SK-N-SH (cell line): ENCODE measurements at regions not wholly inside any gene's neighbourhood (a gene's known extent, or its start where the extent isn't known, plus 50 kb on each side); places are given as distances from the start of the nearest gene placed in this dataset.

Source experiments
- CTCF ChIA-PET: fragments of 300-600, 350-600 bp; formaldehyde crosslinking; extraction: SDS; loops from one replicate; lab custom pipeline; 2021; lab: Yijun Ruan, JAX
- POLR2A ChIA-PET: fragments of 350-600 bp; sonication (Branson Sonifier 250); formaldehyde crosslinking; extraction: SDS; loops from one replicate; lab custom pipeline; 2020; ENCODE audit warnings: antibody characterized with exemption, inconsistent platforms; lab: Yijun Ruan, JAX
- DNase-seq: peaks from one replicate; pipeline ENCODE4 v3.0.0; 2012
- H2AFZ ChIP-seq: fragments of 200-600 bp; sonication (generic); 2 replicates; pipeline ENCODE4 v1.8.1; 2016; ENCODE audit warnings: antibody characterized with exemption, mild to moderate bottlenecking, low read depth
- H3F3A ChIP-seq: fragments of 200-600 bp; sonication (generic); replicated peaks from 2 replicates; pipeline ENCODE3; 2016; ENCODE audit warnings: antibody characterized with exemption, mild to moderate bottlenecking; ENCODE audit not compliant: insufficient read depth
- H3K27ac ChIP-seq, 2 experiments: fragments of 200-500 bp in 1 of 2; fragments of 200-600 bp in 1 of 2; sonication (Bioruptor generic) in 1 of 2; sonication (generic), shearing (Covaris generic) in 1 of 2; 2 replicates each; pipeline versions ENCODE4 v1.5.1 to v1.6.1; 2014 to 2016; ENCODE audit warnings: low read depth in 2 of 2, inconsistent platforms in 1 of 2, low read length in 1 of 2, mild to moderate bottlenecking in 1 of 2, mixed read lengths in 1 of 2
- H3K27me3 ChIP-seq: fragments of 200-600 bp; sonication (generic), shearing (Covaris generic); 2 replicates; pipeline ENCODE4 v1.6.1; 2016; ENCODE audit warnings: mixed run types; ENCODE audit not compliant: insufficient read depth
- H3K36me3 ChIP-seq, 2 experiments: fragments of 200-500 bp in 1 of 2; fragments of 200-600 bp in 1 of 2; sonication (Bioruptor generic) in 1 of 2; sonication (generic) in 1 of 2; replicated peaks in 1 of 2; 2 replicates each; pipeline versions ENCODE3 to v1.5.1; 2014 to 2016; ENCODE audit warnings: low read length in 1 of 2, mild to moderate bottlenecking in 1 of 2; ENCODE audit not compliant: insufficient read depth in 2 of 2, control insufficient read depth in 1 of 2
- H3K4me1 ChIP-seq, 2 experiments: fragments of 200-500 bp in 1 of 2; fragments of 200-600 bp in 1 of 2; sonication (Bioruptor generic) in 1 of 2; sonication (generic), shearing (Covaris generic) in 1 of 2; 2 replicates each; pipeline versions ENCODE4 v1.5.1 to v1.6.1; 2014 to 2016; ENCODE audit warnings: low read depth in 1 of 2, low read length in 1 of 2, mixed run types in 1 of 2; ENCODE audit not compliant: insufficient read depth in 2 of 2, control insufficient read depth in 1 of 2
- H3K4me2 ChIP-seq: fragments of 200-600 bp; sonication (generic), shearing (Covaris generic); 2 replicates; pipeline ENCODE4 v1.6.1; 2017; ENCODE audit warnings: mixed run types
- H3K4me3 ChIP-seq, 2 experiments: fragments of 200-500 bp in 1 of 2; fragments of 200-600 bp in 1 of 2; sonication (Bioruptor generic) in 1 of 2; sonication (generic), shearing (Covaris generic) in 1 of 2; 2 replicates each; pipeline versions ENCODE4 v1.5.1 to v1.8.1; 2014 to 2016; ENCODE audit warnings: low read depth in 2 of 2, inconsistent platforms in 1 of 2, low read length in 1 of 2, mild to moderate bottlenecking in 1 of 2, mixed read lengths in 1 of 2, moderate library complexity in 1 of 2
- H3K79me2 ChIP-seq: fragments of 200-600 bp; sonication (generic); 2 replicates; pipeline ENCODE4 v1.8.1; 2017; ENCODE audit warnings: mild to moderate bottlenecking; ENCODE audit not compliant: insufficient read depth
- H3K9ac ChIP-seq: fragments of 200-600 bp; sonication (generic); 2 replicates; pipeline ENCODE4 v1.6.1; 2017; ENCODE audit warnings: mixed run types
- H3K9me2 ChIP-seq: fragments of 200-600 bp; sonication (generic); 2 replicates; pipeline ENCODE4 v1.6.1; 2017; ENCODE audit warnings: mixed run types
- H3K9me3 ChIP-seq: fragments of 200-600 bp; sonication (generic); 2 replicates; pipeline ENCODE4 v1.6.1; 2017; ENCODE audit warnings: mixed run types, mild to moderate bottlenecking, moderate library complexity
- H4K20me1 ChIP-seq: fragments of 200-600 bp; sonication (generic); 2 replicates; pipeline ENCODE4 v1.6.1; 2017; ENCODE audit warnings: mild to moderate bottlenecking, mixed run types; ENCODE audit not compliant: insufficient read depth
- CHD2 ChIP-seq: fragments of 150-350 bp; IDR thresholded peaks from 2 replicates; pipeline ENCODE4 v1.6.1; 2018; ENCODE audit warnings: low read length; ENCODE audit not compliant: partially characterized antibody
- ELF1 ChIP-seq: IDR thresholded peaks from 2 replicates; pipeline ENCODE4 v1.4.0; 2012
- EP300 ChIP-seq, 2 experiments: IDR thresholded peaks; 2 replicates each; pipeline versions ENCODE4 v1.4.0 to v1.6.1; 2012; ENCODE audit warnings: borderline replicate concordance in 1 of 2, low read depth in 1 of 2, low read length in 1 of 2
- EZH2phosphoT487 ChIP-seq: fragments of 200-600 bp; sonication (generic); IDR thresholded peaks from 2 replicates; pipeline ENCODE4 v1.6.1; 2017; ENCODE audit warnings: low read depth, mixed run types, mild to moderate bottlenecking, antibody characterized with exemption, moderate library complexity, borderline replicate concordance
- FOXJ3 ChIP-seq: sonication (generic); formaldehyde crosslinking; IDR thresholded peaks from 2 replicates; pipeline ENCODE4 v1.5.1; 2020; ENCODE audit warnings: mild to moderate bottlenecking, missing genetic modification reagents
- JUND ChIP-seq: IDR thresholded peaks from 2 replicates; pipeline ENCODE4 v1.4.0; 2012
- PBX3 ChIP-seq: IDR thresholded peaks from 2 replicates; pipeline ENCODE4; 2012
- RFX5 ChIP-seq: IDR thresholded peaks from 2 replicates; pipeline ENCODE4 v1.6.1; 2012; ENCODE audit warnings: mild to moderate bottlenecking, improper control_type of control experiment, low read length
- TAF1 ChIP-seq: IDR thresholded peaks from 2 replicates; pipeline ENCODE4 v1.6.1; 2012; ENCODE audit warnings: low read depth, mild to moderate bottlenecking, low read length, moderate library complexity, borderline replicate concordance
- TCF12 ChIP-seq: IDR thresholded peaks from 2 replicates; pipeline ENCODE4 v1.4.0; 2012
- TEAD4 ChIP-seq: IDR thresholded peaks from 2 replicates; pipeline ENCODE4 v1.4.0; 2012; ENCODE audit warnings: mild to moderate bottlenecking, borderline replicate concordance; ENCODE audit not compliant: insufficient read depth
- YY1 ChIP-seq: IDR thresholded peaks from 2 replicates; pipeline ENCODE4 v1.4.0; 2012; ENCODE audit warnings: low read depth, mild to moderate bottlenecking
- WGBS: methylation state at CpG from one replicate; pipeline ENCODE4 v1.1.6; 2017; ENCODE audit warnings: low lambda C conversion rate; 5-methylcytosine and 5-hydroxymethylcytosine counted together
- TF ChIP-seq, protein P1 (sequence below): IDR thresholded peaks from 2 replicates; pipeline ENCODE4 v1.4.0; 2012; ENCODE audit warnings: low read depth

DNA sequence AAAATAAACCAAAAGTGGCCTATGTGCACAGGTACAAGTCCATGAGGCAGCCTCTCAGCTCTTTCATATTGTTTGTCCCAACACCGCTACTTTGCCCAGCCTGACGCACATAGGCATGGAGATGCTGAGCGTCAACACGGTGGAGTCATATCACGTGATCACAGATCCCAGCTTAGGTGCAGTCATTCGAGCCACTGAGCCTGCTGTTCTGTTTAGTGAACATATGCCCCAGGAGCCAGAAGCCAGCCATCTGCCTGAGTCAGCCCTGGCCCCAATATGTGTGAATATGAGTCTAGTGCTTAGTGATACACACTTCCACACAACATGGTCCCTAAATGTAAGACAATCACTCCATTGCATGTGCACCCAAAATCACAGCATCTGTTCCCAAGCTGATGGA lies 88.2 kb upstream of the LCLAT1 start:
- no peaks in the 10 kb centered on the region for H3K9me3 ChIP-seq
- no peak overlapping the region for H3K9ac ChIP-seq
- no peaks in the 10 kb centered on the region for H3K79me2 ChIP-seq
- ChIA-PET POLR2A (no interaction called here), CTCF (interaction anchor here (1.5 kb wide), 1 partner anchor 353 kb away, joined by 3 read pairs; no protein-coding TSS in a partner anchor)
- no peaks in the 10 kb centered on the region for H3K9me2 ChIP-seq
- no peak overlapping the region for H3K27ac ChIP-seq
- peaks cover 10 to 32% of the 10 kb centered on the region in 2 experiments; a peak in 2 of 4 replicates for H3K4me1 ChIP-seq
- no peaks in the 10 kb centered on the region for H4K20me1 ChIP-seq
- WGBS, result 78% methylated on average over 6 of the region's 6 CpGs
- no peak overlapping the region for H2AFZ ChIP-seq
- no peaks in the 10 kb centered on the region for H3K36me3 ChIP-seq
- DNase-seq, result no peak
- H3F3A ChIP-seq, result peaks cover 20% of the 10 kb centered on the region
- H3K4me2 ChIP-seq, result no peak overlapping the region
- no peak overlapping the region for H3K4me3 ChIP-seq
- no peaks in the 10 kb centered on the region for H3K27me3 ChIP-seq
- no peak for TF ChIP-seq CHD2
- TF ChIP-seq JUND, result no peak
- TF ChIP-seq TCF12, result no peak
- no peak for TF ChIP-seq YY1
- TF ChIP-seq FOXJ3 (CRISPR knock-in tag), result no peak
- TF ChIP-seq, protein P1, sequence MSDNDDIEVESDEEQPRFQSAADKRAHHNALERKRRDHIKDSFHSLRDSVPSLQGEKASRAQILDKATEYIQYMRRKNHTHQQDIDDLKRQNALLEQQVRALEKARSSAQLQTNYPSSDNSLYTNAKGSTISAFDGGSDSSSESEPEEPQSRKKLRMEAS, result no peak
- TF ChIP-seq RFX5, result no peak

DNA sequence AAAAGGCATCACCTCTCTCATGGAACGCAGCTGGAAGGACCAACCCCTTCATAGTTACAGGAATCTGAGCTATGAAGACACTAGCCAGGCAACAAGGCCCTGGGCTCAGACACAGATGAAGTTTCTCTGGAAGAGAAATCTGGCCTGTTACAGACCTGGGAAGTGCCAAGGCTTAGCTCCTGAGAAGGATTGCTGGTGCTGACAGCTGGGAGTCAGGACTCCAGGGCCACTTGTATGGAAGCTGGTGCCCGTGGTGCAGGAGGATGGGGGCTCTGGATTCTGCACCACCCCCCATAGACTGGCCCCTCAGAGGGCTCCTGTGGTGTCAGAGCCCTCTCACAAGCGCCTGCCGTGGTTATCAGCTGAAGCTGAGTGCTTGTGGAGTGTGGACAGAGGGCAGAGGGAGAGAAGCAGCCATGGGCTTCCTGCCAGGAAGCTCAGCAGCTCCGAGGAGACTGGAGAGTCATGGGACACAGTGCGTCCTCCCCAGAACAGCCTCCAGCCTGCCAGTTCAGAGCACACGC lies 87.3 kb upstream of the LCLAT1 start:
- no peak overlapping the region for H3K9ac ChIP-seq
- POLR2A ChIA-PET, result interaction anchor here (0.8 kb wide), 1 partner anchor 62 kb away, joined by 3 read pairs; no protein-coding TSS in a partner anchor
- no peak for DNase-seq

More for the DNA sequence above, 87.3 kb upstream of the LCLAT1 start:
- Histone ChIP-seq H3F3A (peaks cover 20% of the 10 kb centered on the region), H3K4me1 (peaks cover 10 to 32% of the 10 kb centered on the region in 2 experiments; a peak in 2 of 4 replicates), H4K20me1 (no peaks in the 10 kb centered on the region), H3K79me2 (no peaks in the 10 kb centered on the region), H3K27me3 (no peaks in the 10 kb centered on the region), H3K9me3 (no peaks in the 10 kb centered on the region)
- no peak for TF ChIP-seq TEAD4
- no peak for TF ChIP-seq FOXJ3 (CRISPR knock-in tag)
- no peak for TF ChIP-seq EZH2phosphoT487
- no peak for TF ChIP-seq EP300 (IDR thresholded peaks at IDR 0.05; ENCODE audit: borderline replicate concordance in 1 of 2, low read depth in 1 of 2, low read length in 1 of 2)
- TF ChIP-seq PBX3, result no peak
- no peak for TF ChIP-seq ELF1
- TF ChIP-seq TAF1, result no peak
- TF ChIP-seq, all 33 proteins: peak for 0
- Histone ChIP-seq H3K9me2 (no peaks in the 10 kb centered on the region), H3K4me3 (no peak overlapping the region), H3K27ac (no peak overlapping the region), H3K4me2 (no peak overlapping the region), H3K36me3 (no peaks in the 10 kb centered on the region), H2AFZ (no peak overlapping the region)
- 59% methylated on average over 4 of the region's 7 CpGs for WGBS
- CTCF ChIA-PET, result interaction anchor here (0.9 to 1.0 kb wide), 3 partner anchors 16 to 352 kb away, joined by 3 read pairs; no protein-coding TSS in a partner anchor
